ENCODE measurements at regions not wholly inside any gene's neighbourhood (a gene's known extent, or its start where the extent isn't known, plus 50 kb on each side); places are given as distances from the start of the nearest gene placed in this dataset.
"Not testable (repeated sequence)": the region's sequence is repeated elsewhere in the genome, so short reads cannot be mapped to it uniquely, and the experiment has no call there.

DNA sequence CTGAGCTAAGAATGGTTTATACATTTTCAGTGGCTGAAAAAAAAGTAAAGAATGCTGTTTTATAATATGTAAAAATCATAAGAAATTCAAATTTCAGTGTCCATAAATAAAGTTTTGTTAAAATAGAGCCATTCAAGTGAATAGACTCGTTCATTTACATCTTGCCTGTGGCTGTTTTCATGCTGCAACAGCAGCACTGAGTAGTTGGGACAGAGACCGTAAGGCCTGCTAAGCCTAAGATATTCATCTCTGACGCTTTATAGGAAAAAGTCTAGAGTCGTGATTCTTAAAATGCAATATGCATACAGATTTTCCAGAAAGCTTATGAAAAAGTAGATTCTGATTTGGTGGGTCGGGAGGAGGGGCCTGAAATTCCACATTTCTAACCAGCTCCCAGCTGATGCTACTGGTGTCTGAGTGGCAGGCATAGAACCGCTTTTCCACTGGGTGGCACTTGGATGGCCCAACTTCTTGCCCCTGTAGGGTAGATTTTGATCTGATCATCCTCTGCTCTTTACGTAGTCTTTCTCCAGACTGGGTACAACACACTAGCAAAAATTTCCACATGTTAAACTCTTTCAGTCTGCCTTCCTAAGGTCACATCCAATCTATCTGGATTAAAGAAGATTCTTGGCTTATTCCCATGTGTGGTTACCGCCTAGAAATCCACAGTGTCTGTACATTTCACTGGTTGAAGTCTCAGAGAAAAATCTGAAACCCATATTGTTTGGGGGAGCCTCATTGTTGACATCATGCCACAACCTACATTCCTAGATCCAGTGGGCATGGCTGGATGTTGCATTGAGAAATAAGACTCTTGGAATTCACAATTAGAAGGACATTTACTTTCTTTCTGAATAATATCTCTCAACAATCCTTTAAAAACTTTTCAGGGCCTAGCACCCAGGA lies 151.2 kb downstream of the C12orf75 start:
- DNase-seq, result no peak
- no peak for TF ChIP-seq GATA1 (IDR thresholded peaks at IDR 0.05; ENCODE audit: low read depth, low read length)
- TF ChIP-seq POLR2A (IDR thresholded peaks at IDR 0.05; ENCODE audit: low read length), result no peak

DNA sequence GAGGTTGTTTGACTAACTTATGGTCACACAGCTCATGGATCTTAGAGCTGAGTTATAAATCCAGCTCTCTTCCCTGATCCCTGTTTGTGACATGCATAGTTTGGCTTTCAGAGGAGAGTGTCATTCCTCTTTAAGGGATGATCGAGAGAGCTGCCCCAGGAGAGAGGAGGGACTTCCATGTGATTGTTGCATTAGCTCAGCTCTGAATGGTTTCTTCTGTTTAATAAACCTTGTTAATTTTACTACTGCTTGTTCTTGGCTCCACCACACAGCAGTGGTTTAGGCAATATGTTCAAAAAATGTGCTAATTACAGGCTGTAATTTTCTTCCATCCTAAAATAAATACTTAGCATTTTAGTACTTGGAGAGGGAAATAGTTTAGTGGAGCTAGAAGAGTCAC lies 152.5 kb downstream of the C12orf75 start:
- no peak for DNase-seq
- TF ChIP-seq GATA1 (IDR thresholded peaks at IDR 0.05; ENCODE audit: low read depth, low read length) (no peak), POLR2A (IDR thresholded peaks at IDR 0.05; ENCODE audit: low read length) (no peak)

DNA sequence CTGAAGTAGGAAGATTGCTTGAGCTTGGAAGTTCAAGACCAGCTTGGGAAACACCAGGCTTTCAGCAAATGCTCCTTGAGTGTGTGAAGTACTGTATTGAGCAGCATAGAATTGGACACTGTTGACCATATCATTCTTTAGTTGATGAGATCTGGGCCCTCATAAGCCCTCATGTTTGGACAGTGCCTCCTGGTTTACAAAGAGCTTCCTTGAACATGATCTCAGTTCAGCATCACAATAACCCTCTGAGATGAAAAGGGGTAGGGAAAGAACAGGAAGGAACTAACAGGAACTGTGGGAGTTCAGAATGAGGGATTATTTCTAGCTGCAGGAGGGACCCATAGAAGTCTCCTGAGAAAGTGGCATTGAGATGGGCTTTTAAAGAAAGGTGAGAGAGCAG lies 153.2 kb downstream of the C12orf75 start:
- DNase-seq, result no peak
- no peak for TF ChIP-seq POLR2A (IDR thresholded peaks at IDR 0.05; ENCODE audit: low read length)
- TF ChIP-seq GATA1 (IDR thresholded peaks at IDR 0.05; ENCODE audit: low read depth, low read length), result no peak

DNA sequence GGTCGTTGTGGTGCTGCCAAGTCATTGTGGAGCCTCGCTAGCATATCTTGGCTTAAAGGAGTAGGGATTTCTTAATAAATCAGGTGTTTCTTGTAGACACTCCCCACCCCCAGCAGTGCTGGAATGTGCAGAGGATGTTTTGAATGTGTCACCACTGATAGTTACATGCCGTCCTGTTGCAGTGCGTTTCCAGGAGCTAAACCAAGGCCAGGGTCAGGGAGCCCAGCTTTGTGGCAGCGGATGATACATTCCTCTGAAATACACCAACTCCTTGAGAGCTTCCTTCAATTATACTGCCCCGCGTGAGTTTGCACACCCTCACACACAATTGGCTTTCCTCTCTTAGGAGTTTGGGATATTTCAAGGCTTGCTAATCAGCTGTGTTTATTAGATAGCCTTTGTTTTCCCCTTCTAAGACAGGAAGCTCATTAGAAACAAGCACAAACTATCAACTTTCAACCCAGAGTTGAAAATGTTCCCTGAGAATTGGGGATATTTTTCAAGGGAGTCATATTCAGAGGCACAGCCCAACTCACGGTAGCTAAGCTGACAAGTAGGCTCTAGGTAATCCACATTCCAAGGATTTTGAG lies 154.9 kb downstream of the C12orf75 start:
- DNase-seq, result no peak
- TF ChIP-seq POLR2A (IDR thresholded peaks at IDR 0.05; ENCODE audit: low read length), result no peak
- no peak for TF ChIP-seq GATA1 (IDR thresholded peaks at IDR 0.05; ENCODE audit: low read depth, low read length)

DNA sequence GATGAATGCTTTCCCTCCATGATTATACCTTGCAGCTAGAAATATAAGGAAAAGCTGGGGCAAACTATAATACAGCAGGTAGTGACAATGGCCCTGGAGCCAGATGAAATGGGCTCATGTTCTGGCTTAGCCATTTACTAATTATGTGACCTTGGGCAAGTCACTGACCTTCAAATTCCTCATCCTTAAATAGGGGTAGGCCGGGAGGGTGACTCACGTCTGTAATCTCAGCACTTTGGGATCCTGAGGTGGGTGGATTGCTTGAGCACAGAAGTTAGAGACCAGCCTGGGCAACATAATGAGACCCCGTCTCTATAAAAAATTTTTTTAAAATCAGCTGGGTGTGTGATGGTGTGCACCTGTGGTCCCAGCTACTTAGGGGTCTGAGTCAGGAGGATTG lies 155.4 kb downstream of the C12orf75 start:
- DNase-seq, result no peak

DNA sequence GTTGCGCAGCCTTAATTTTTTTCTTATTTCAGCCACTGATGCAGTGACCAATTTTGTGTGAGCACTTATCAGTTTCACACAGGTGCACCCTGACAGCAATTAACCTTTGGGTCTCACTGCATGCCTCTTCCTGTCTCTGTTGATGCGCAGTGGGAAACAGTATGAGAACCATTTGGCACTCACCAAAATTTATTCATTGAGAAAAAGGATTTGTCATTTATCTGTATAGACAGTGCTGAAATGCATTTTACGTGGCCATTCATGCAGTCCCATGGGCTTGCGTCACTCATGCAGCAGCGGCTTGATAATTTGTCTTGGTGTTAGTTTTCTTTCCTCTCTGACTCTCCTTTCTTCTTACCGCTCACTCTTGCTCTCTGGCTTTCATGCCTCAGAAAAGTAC lies 157.5 kb downstream of the C12orf75 start:
- TF ChIP-seq GATA1 (IDR thresholded peaks at IDR 0.05; ENCODE audit: low read depth, low read length) (no peak), POLR2A (IDR thresholded peaks at IDR 0.05; ENCODE audit: low read length) (no peak)
- DNase-seq, result no peak

More for the DNA sequence above, 155.4 kb downstream of the C12orf75 start:
- TF ChIP-seq POLR2A (IDR thresholded peaks at IDR 0.05; ENCODE audit: low read length) (no peak), GATA1 (IDR thresholded peaks at IDR 0.05; ENCODE audit: low read depth, low read length) (no peak)

DNA sequence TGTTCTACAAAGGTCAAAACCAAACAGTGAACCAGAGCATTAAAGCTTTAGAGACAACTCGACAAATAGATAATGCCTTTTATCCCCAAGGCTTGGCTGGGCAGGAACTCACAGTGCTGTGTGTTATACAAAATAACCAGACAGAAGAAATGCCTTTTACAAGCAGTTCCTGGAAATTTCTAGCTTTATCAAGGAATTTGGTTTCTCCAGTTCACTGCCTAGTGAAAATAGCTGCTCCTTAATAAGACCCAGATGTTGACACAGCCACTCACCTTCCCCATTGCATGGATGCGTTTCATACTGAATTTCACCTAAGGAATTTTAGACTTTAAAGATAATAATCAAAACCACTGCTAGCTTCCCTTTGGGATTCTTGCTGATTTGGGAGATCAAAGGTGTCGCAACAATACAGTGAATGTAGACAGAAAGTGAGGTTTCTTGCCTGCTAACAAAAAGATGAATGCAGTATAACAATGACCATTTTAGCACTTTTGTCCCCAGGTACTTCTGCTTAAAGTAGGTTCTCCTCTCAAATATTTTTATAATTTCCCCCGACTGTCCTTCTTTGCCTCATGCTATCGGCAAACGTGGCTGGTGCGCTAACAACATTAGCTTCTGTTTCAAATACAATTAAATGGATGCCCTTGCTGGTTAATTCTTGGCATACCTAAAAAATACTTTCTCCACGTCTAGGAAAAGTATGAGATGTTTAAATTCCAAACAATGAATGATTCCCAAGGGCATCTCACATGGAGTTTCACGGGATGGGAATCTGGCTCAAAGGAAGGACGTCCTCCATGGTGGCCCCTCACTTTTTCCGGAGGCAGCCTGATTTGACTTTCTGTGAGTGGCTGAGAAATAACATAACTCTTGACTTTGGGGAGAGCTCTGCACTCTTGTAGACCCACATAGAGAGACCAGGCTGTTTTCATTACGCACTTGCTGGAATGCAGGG lies 162.4 kb downstream of the C12orf75 start:
- TF ChIP-seq POLR2A (IDR thresholded peaks at IDR 0.05; ENCODE audit: low read length), result no peak
- TF ChIP-seq GATA1 (IDR thresholded peaks at IDR 0.05; ENCODE audit: low read depth, low read length), result no peak
- DNase-seq, result no peak

DNA sequence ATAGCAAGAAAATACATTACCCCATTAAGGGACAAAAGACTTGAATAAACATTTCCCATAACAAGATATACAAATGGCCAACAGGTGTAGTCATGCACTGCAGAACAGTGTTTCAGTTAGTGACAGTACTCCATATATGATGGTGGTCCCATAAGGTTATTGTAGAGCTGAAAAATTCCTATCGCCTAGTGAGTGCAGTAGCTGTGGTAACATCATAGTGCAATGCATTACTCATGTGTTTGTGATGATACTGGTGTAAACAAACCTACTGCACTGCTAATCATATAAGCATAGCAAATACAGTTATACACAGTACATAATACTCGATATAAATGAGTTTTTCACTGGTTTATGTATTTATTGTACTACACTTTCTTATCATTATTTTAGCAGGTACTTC lies 168.7 kb downstream of the C12orf75 start:
- no peak for DNase-seq
- no peak for TF ChIP-seq POLR2A (IDR thresholded peaks at IDR 0.05; ENCODE audit: low read length)
- no peak for TF ChIP-seq GATA1 (IDR thresholded peaks at IDR 0.05; ENCODE audit: low read depth, low read length)

DNA sequence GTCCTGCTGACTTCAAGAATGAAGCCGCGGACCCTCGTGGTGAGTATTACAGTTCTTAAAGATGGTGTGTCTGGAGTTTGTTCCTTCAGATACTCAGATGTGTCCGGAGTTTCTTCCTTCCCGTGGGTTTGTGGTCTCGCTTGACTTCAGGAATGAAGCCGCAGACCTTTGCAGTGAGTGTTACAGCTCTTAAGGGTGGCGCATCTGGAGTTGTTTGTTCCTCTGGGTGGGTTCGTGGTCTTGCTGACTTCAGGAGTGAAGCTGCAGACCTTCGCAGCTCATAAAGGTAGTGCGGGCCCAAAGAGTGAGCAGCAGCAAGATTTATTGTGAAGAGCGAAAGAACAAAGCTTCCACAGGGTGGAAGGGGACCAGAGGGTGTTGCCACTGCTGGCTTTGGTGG lies 170.2 kb downstream of the C12orf75 start:
- DNase-seq, result not testable (repeated sequence)

DNA sequence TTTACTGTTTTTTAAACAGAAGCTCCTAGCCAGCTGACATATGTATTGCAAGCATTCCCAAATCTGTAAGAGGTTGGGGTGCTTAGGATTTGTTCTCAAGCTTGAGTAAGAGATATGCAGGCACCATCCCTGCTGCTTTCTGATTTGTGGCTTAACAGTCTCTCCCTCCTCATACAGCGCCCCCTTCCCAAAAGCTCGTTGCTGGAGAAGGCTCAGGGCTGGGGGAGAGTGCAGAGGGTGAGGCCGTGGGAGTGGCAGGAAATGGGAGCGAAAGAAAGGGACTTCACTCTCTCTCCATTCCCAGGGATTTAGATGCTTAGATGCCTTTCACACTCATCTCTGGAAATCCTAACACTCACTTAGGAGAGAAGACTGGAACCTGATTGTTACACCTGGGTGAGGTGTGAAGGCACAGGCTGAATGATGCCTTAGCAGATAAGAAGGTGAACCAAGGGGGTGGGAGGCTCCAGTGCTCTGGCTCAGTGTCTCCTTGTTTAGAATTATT lies 172.0 kb downstream of the C12orf75 start:
- TF ChIP-seq POLR2A (IDR thresholded peaks at IDR 0.05; ENCODE audit: low read length), result no peak
- DNase-seq, result no peak

DNA sequence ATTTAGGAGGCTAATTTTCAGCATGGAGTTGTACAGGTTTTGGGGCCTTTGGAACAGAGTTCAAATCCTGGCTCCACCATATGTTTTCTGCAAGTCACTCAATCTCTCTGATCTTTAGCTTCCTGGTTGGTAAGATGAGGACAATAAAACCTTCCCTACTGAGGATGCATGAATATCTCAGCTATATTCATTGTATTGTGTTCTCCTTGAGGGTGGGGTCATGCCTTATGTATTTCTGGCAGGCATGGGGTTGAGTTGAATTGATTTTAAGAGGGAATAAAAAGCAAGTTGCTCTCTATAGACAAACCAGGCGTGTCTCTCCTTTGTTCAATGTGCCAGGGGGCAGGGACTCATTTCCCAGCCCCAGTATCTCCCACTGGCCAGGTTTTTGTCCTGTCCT lies 173.1 kb downstream of the C12orf75 start:
- no peak for DNase-seq
- no peak for TF ChIP-seq POLR2A (IDR thresholded peaks at IDR 0.05; ENCODE audit: low read length)
- TF ChIP-seq GATA1 (IDR thresholded peaks at IDR 0.05; ENCODE audit: low read depth, low read length), result no peak

DNA sequence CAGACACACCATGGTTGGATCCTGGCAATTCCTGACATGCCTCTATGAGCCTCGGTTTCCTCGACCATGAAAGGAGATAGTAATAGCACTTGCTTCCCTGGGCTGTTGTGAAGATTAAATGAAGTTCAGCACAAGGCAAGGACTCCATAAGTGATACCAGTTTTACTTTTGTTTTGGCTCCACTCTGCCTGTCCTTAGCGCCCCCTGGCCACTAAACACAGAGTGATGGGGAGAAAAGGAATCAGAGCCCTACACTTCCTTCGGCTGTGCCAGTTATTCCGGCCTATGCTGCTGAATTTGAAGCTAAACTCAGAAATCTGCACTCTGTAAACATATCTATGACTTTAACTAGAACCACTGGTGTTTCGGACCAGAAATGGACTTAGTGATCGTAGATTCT lies 173.8 kb downstream of the C12orf75 start:
- TF ChIP-seq GATA1 (IDR thresholded peaks at IDR 0.05; ENCODE audit: low read depth, low read length) (no peak), POLR2A (IDR thresholded peaks at IDR 0.05; ENCODE audit: low read length) (no peak)

DNA sequence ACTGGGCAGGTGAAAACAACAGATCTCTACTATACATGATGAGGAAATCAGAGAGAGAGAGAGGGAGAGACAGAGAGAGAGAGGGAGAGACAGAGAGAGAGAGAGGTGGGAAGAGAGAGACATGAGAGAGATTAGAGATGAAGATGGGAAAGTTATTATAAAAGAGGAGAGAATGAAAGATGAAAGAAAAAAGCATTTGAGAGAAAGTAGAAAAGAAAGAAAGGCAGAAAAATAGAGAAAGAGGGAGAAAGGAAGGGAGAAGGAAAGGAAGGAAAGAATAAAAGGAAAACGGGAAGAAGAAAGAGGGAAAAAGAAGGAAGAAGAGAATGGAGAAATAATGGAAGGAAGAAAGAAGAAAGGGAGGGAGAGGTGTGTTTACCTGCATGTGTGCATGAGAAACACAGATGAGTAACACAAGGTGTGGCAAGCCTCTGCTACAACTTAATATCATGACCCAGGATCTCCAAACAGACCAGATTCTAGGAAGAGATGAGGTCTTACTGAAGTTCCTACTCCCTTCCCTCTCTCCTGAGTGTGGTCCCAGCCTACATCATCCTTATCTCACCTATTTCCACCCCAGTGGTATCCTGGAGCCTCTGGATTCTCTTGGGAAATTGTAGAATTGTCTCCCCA lies 176.3 kb downstream of the C12orf75 start:
- TF ChIP-seq POLR2A (IDR thresholded peaks at IDR 0.05; ENCODE audit: low read length) (no peak), GATA1 (IDR thresholded peaks at IDR 0.05; ENCODE audit: low read depth, low read length) (no peak)
- DNase-seq, result no peak

More for the DNA sequence above, 173.8 kb downstream of the C12orf75 start:
- no peak for DNase-seq

Data from erythroblast (primary cell).